BJ (cell line): ENCODE measurements at regions not wholly inside any gene's neighbourhood (a gene's known extent, or its start where the extent isn't known, plus 50 kb on each side); places are given as distances from the start of the nearest gene placed in this dataset.
"Not testable (repeated sequence)": the region's sequence is repeated elsewhere in the genome, so short reads cannot be mapped to it uniquely, and the experiment has no call there.

Experiments
- CTCF ChIA-PET: fragments of 350-600 bp; formaldehyde crosslinking; extraction: SDS; loops from one replicate; lab custom pipeline; 2021; ENCODE audit warnings: antibody characterized with exemption, inconsistent platforms; lab: Yijun Ruan, JAX
- POLR2A ChIA-PET: fragments of 300-600 bp; sonication (Branson Sonifier 250); formaldehyde crosslinking; extraction: SDS; loops from one replicate; lab custom pipeline; 2021; ENCODE audit warnings: antibody characterized with exemption; lab: Charles Lee
- DNase-seq: peaks from one replicate; pipeline ENCODE4 v3.0.0-alpha.2; 2011; ENCODE audit warnings: low read depth
- H3K27me3 ChIP-seq: 2 replicates; pipeline ENCODE4 v1.6.0; 2011; ENCODE audit warnings: low read length; ENCODE audit not compliant: control insufficient read depth, insufficient read depth
- H3K36me3 ChIP-seq: 2 replicates; pipeline ENCODE4 v1.5.1; 2011; ENCODE audit warnings: low read length; ENCODE audit not compliant: control insufficient read depth, insufficient read depth
- H3K4me3 ChIP-seq: 2 replicates; pipeline ENCODE4 v1.5.1; 2011; ENCODE audit warnings: low read depth, mild to moderate bottlenecking, control low read depth, low read length
- CTCF ChIP-seq: IDR thresholded peaks from 2 replicates; pipeline ENCODE4 v1.5.1; 2011; ENCODE audit warnings: low read depth, mild to moderate bottlenecking, control low read depth, inconsistent platforms, low read length, moderate library complexity; ENCODE audit not compliant: insufficient read depth

DNA sequence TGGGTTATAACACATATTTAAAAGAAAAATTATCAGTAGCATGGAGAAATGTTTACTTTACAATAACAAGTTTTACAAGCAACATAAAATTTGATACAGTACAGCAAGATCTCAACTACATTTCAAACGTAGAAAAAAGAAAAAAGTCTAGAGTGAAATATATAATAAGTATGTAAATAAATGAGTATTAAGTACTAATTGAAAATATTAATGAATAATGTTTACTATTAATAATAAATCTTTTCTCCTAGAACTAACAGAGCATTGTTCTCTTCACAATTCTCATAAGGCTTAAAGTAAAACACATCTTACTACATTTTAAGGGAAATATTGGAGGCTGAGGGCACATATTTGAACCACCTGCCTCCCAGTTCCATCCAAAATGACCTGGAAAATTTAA is 72.1 kb downstream of the TMEM212 start:
- CTCF ChIA-PET: no interaction called here
- DNase-seq: no peak

GRCh38 chr3:171916888-171917287 is 73.7 kb downstream of the TMEM212 start:
- ChIA-PET POLR2A (no interaction called here), CTCF (no interaction called here)
- no peak for DNase-seq
- no peak for TF ChIP-seq CTCF
- no peaks in the 10 kb centered on the region for H3K36me3 ChIP-seq
- H3K27me3 ChIP-seq: no peaks in the 10 kb centered on the region
- H3K4me3 ChIP-seq: no peak overlapping the region

More for the DNA sequence above, 72.1 kb downstream of the TMEM212 start:
- Histone ChIP-seq H3K27me3 (no peaks in the 10 kb centered on the region), H3K36me3 (no peaks in the 10 kb centered on the region), H3K4me3 (no peak overlapping the region)
- POLR2A ChIA-PET: interaction anchor here (0.6 kb wide), 1 partner anchor 159 kb away, joined by 3 read pairs; no protein-coding TSS in a partner anchor
- TF ChIP-seq CTCF: no peak

- CTCF ChIA-PET, H3K27me3 ChIP-seq, DNase-seq, POLR2A ChIA-PET, H3K4me3 ChIP-seq, H3K36me3 ChIP-seq: not testable (repeated sequence)
Observed at GRCh38 chr3:171922629-171923028, 79.5 kb downstream of the TMEM212 start.

DNA sequence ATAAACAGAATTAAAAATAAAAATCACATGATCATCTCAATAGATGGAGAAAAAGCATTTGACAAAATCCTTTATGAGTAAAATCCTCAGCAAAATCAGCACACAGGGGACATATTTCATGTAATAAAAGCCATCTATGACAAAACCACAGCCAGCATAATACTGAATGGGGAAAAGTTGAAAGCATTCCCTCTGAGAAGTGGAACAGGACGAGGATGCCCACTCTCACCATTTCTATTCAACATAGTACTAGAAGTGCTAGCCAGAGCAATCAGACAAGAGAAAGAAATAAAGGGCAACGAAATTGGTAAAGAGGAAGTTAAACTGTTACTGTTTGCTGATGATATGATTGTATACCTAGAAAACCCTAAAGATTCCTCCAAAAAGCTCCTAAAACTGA is 80.5 kb downstream of the TMEM212 start:
- H3K36me3 ChIP-seq, H3K27me3 ChIP-seq, H3K4me3 ChIP-seq, DNase-seq, POLR2A ChIA-PET, CTCF ChIA-PET: not testable (repeated sequence)

- H3K4me3 ChIP-seq, CTCF ChIA-PET, POLR2A ChIA-PET, H3K27me3 ChIP-seq, DNase-seq, H3K36me3 ChIP-seq: not testable (repeated sequence)
Observed at GRCh38 chr3:171924864-171925263, 81.7 kb downstream of the TMEM212 start.

- DNase-seq: no peak
- Histone ChIP-seq H3K36me3 (no peaks in the 10 kb centered on the region), H3K27me3 (no peaks in the 10 kb centered on the region), H3K4me3 (no peak overlapping the region)
- ChIA-PET CTCF (interaction anchor here (0.6 kb wide), 1 partner anchor 323 kb away, joined by 4 read pairs; no protein-coding TSS in a partner anchor), POLR2A (no interaction called here)
- TF ChIP-seq CTCF: no peak
Observed at GRCh38 chr3:171932153-171932611, 89.0 kb downstream of the TMEM212 start.

- Histone ChIP-seq H3K4me3 (no peak overlapping the region), H3K36me3 (no peaks in the 10 kb centered on the region), H3K27me3 (no peaks in the 10 kb centered on the region)
- no peak for TF ChIP-seq CTCF
- ChIA-PET POLR2A (no interaction called here), CTCF (no interaction called here)
- no peak for DNase-seq
Observed at GRCh38 chr3:171933441-171933840, 90.3 kb downstream of the TMEM212 start.
